ENCODE measurements at regions not wholly inside any gene's neighbourhood (a gene's known extent, or its start where the extent isn't known, plus 50 kb on each side); places are given as distances from the start of the nearest gene placed in this dataset.

- Histone ChIP-seq H3K4me3 (replicated peaks in 1 of 3; ENCODE audit: insufficient read depth in 1 of 3, low read depth in 2 of 3, low read length in 3 of 3) (no peak overlapping the region), H3K4me2 (ENCODE audit: low read depth, low read length) (no peak overlapping the region), H3K27me3 (ENCODE audit: control insufficient read depth in 1 of 2, insufficient read depth in 2 of 2, low read length in 2 of 2) (no peaks in the 10 kb centered on the region; a peak in 1 of 5 replicates), H3K27ac (ENCODE audit: extremely low read length, insufficient read depth, low read length) (no peak overlapping the region), H4K20me1 (ENCODE audit: insufficient read depth, low read length) (no peaks in the 10 kb centered on the region), H2AFZ (ENCODE audit: low read length) (no peak overlapping the region), H3K9me3 (ENCODE audit: low read length) (no peaks in the 10 kb centered on the region), H3K4me1 (ENCODE audit: insufficient read depth, low read length) (no peaks in the 10 kb centered on the region), H3K79me2 (ENCODE audit: insufficient read depth, low read length) (no peaks in the 10 kb centered on the region), H3K36me3 (replicated peaks in 1 of 2; ENCODE audit: control insufficient read depth in 1 of 2, insufficient read depth in 2 of 2, low read length in 2 of 2) (no peaks in the 10 kb centered on the region), H3K9ac (ENCODE audit: insufficient read depth, low read depth, low read length) (no peak overlapping the region)
- no TSS peak for BruUV-seq (replicated peaks)
- 0% methylated on average over 2 of the region's 2 CpGs for WGBS (ENCODE audit: low lambda C conversion rate)
- ChIA-PET POLR2A (no interaction called here), CTCF (ENCODE audit: low intra/inter-chr PET ratio, low total read pairs) (interaction anchor here (2.9 kb wide), 1 partner anchor 288 kb away, joined by 65 read pairs; no protein-coding TSS in a partner anchor)
- FAIRE-seq = no peak
- no peak for DNase-seq (ENCODE audit: low spot score)
- ATAC-seq = no peak
- intact Hi-C loops (cut with micrococcal nuclease; ENCODE audit: unreplicated experiment) = loop anchor here (10.0 kb wide), 1 partner anchor 409 kb away; no protein-coding TSS in a partner anchor
- TF ChIP-seq, protein P1, sequence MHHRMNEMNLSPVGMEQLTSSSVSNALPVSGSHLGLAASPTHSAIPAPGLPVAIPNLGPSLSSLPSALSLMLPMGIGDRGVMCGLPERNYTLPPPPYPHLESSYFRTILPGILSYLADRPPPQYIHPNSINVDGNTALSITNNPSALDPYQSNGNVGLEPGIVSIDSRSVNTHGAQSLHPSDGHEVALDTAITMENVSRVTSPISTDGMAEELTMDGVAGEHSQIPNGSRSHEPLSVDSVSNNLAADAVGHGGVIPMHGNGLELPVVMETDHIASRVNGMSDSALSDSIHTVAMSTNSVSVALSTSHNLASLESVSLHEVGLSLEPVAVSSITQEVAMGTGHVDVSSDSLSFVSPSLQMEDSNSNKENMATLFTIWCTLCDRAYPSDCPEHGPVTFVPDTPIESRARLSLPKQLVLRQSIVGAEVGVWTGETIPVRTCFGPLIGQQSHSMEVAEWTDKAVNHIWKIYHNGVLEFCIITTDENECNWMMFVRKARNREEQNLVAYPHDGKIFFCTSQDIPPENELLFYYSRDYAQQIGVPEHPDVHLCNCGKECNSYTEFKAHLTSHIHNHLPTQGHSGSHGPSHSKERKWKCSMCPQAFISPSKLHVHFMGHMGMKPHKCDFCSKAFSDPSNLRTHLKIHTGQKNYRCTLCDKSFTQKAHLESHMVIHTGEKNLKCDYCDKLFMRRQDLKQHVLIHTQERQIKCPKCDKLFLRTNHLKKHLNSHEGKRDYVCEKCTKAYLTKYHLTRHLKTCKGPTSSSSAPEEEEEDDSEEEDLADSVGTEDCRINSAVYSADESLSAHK (CRISPR knock-in tag; IDR thresholded peaks at IDR 0.05; ENCODE audit: borderline replicate concordance) = no peak
- no peak for TF ChIP-seq ZNF644 (CRISPR knock-in tag; IDR thresholded peaks at IDR 0.05; ENCODE audit: low read depth)
- TF ChIP-seq KDM2A (CRISPR knock-in tag; IDR thresholded peaks at IDR 0.05; ENCODE audit: borderline replicate concordance, low read depth) = no peak
- TF ChIP-seq SRY (CRISPR knock-in tag; IDR thresholded peaks at IDR 0.05) = no peak
- TF ChIP-seq ZNF234 (CRISPR knock-in tag; conservative IDR thresholded peaks at IDR 0.05) = no peak
- TF ChIP-seq ZNF513 (CRISPR knock-in tag; conservative IDR thresholded peaks at IDR 0.05) = no peak
- no peak for TF ChIP-seq SP140L (CRISPR knock-in tag; IDR thresholded peaks at IDR 0.05; ENCODE audit: borderline replicate concordance)
- TF ChIP-seq MTA1 (CRISPR knock-in tag; IDR thresholded peaks at IDR 0.05; ENCODE audit: borderline replicate concordance) = no peak
- in situ Hi-C loops (cut with HindIII; ENCODE audit: extremely low pct_ligation_motif_present, low pct_unique_long_range_greater_than_20kb) = loop anchor here (5.0 kb wide), 1 partner anchor 287 kb away; no protein-coding TSS in a partner anchor
Measured at GRCh38 chr7:106463851-106464611, 179.2 kb upstream of the NAMPT start.

Data from HepG2 (cell line).